ENCODE measurements at regions not wholly inside any gene's neighbourhood (a gene's known extent, or its start where the extent isn't known, plus 50 kb on each side); places are given as distances from the start of the nearest gene placed in this dataset.

- H3K9me3 ChIP-seq (replicated peaks) = 0 out of 2 replicates have a peak, but pooled peaks cover 2% of the 10 kb centered on the region
- peaks cover 3% of the 10 kb centered on the region; the same call in 1 of the 2 replicates for H3K4me1 ChIP-seq
- DNase-seq = no peak
These were observed 205.9 kb downstream of the HS3ST3A1 start for GRCh38 chr17:13395862-13396261.

DNA sequence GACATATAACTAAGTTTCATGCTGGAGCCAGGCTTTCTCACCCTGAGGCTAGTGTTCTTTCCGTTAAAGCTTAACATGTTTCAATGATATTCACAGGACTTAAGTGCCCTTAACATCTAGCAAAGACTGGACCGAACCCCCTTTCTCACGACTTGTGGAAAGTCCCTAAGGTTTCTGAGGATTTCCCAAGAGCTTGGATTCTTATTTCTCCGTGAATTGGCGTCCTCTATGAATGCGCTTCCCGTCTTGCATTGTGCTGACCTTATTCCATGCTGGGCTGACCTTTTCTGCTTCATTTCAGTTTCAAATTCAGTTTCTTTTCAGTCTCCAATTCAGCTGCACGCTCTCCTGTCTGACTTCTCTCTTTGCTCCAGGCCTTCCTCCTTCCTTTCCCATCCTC, 206.4 kb downstream of the HS3ST3A1 start:
- H3K27ac ChIP-seq = no peak overlapping the region
- DNase-seq = no peak
- no peaks in the 10 kb centered on the region for H3K9me3 ChIP-seq (replicated peaks)
- H3K27me3 ChIP-seq = no peaks in the 10 kb centered on the region
- H3K4me3 ChIP-seq = no peak overlapping the region
- peaks cover 3% of the 10 kb centered on the region; the same call in 1 of the 2 replicates for H3K4me1 ChIP-seq
- H3K36me3 ChIP-seq = no peaks in the 10 kb centered on the region

More at GRCh38 chr17:13395862-13396261, 205.9 kb downstream of the HS3ST3A1 start:
- H3K4me3 ChIP-seq = no peak overlapping the region
- no peaks in the 10 kb centered on the region for H3K27me3 ChIP-seq
- H3K36me3 ChIP-seq = no peaks in the 10 kb centered on the region
- no peak overlapping the region for H3K27ac ChIP-seq

- no peak overlapping the region for H3K4me3 ChIP-seq
- no peak overlapping the region for H3K27ac ChIP-seq
- H3K9me3 ChIP-seq (replicated peaks) = no peaks in the 10 kb centered on the region
- DNase-seq = peak; percentile 44 to 52
- no peaks in the 10 kb centered on the region for H3K36me3 ChIP-seq
- no peaks in the 10 kb centered on the region for H3K27me3 ChIP-seq
- H3K4me1 ChIP-seq = peaks cover 3% of the 10 kb centered on the region; the same call in 1 of the 2 replicates
These were observed 207.7 kb downstream of the HS3ST3A1 start for GRCh38 chr17:13393841-13394710.

- no peak for DNase-seq
- no peaks in the 10 kb centered on the region for H3K36me3 ChIP-seq
- H3K4me1 ChIP-seq = no peaks in the 10 kb centered on the region; the same call in 1 of the 2 replicates
- no peaks in the 10 kb centered on the region for H3K27me3 ChIP-seq
- H3K4me3 ChIP-seq = no peak overlapping the region
- no peaks in the 10 kb centered on the region for H3K9me3 ChIP-seq (replicated peaks)
- no peak overlapping the region for H3K27ac ChIP-seq
These were observed 213.8 kb downstream of the HS3ST3A1 start for GRCh38 chr17:13387952-13388351.

GRCh38 chr17:13387236-13387635, 214.5 kb downstream of the HS3ST3A1 start:
- H3K36me3 ChIP-seq = no peaks in the 10 kb centered on the region
- no peak overlapping the region for H3K27ac ChIP-seq
- no peaks in the 10 kb centered on the region for H3K27me3 ChIP-seq
- H3K9me3 ChIP-seq (replicated peaks) = no peaks in the 10 kb centered on the region
- no peak for DNase-seq
- H3K4me3 ChIP-seq = no peak overlapping the region
- H3K4me1 ChIP-seq = no peaks in the 10 kb centered on the region; the same call in 1 of the 2 replicates

DNA sequence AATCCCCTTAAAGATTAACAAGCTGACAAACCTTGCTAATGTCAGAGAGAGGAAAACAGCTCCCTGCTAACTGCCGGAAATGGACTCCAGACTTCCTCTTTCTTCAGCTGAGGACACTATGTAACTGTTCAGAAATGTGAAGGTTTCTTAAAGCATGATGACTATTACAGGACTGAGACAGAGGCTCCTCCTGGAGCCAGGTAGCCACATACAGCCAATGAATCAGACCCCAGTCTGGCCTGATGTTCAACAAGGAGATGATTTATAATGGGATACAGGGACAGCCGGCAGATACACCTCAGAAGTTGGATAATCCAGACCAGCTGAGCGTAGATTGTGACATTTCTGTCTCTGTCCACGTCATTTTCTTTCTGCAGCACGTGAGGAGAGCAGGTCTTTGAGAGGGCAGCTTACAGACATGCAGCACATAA, 216.2 kb downstream of the HS3ST3A1 start:
- no peaks in the 10 kb centered on the region for H3K36me3 ChIP-seq
- no peak overlapping the region for H3K27ac ChIP-seq
- no peak for DNase-seq
- H3K9me3 ChIP-seq (replicated peaks) = no peaks in the 10 kb centered on the region
- H3K4me1 ChIP-seq = no peaks in the 10 kb centered on the region; the same call in 1 of the 2 replicates
- no peak overlapping the region for H3K4me3 ChIP-seq
- H3K27me3 ChIP-seq = no peaks in the 10 kb centered on the region

- Histone ChIP-seq H3K36me3 (no peaks in the 10 kb centered on the region), H3K27me3 (no peaks in the 10 kb centered on the region), H3K4me1 (no peaks in the 10 kb centered on the region; the same call in 1 of the 2 replicates), H3K4me3 (no peak overlapping the region), H3K9me3 (replicated peaks) (no peaks in the 10 kb centered on the region), H3K27ac (no peak overlapping the region)
- DNase-seq = peak in 1 of 2 experiments; percentile 32
These were observed 217.1 kb downstream of the HS3ST3A1 start for GRCh38 chr17:13384626-13385025.

DNA sequence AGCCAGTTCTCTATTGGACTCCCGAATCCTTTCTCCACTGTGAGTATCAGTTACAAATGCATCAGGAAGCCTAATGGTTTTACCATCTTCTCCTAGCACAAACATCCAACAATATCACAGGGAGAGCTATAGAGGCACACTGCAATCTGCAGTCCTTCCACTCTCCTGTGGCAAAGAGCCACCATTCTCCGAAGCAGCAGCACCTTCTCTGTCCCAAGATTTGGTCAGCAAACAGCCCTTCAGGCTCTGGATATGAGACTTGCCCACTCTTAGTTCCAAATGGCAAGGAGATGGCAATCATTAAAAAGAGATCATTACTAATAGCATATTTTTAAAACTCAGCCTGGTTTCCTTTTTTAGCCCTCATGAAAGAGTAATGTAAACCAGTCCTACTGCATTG, 223.4 kb downstream of the HS3ST3A1 start:
- Histone ChIP-seq H3K9me3 (replicated peaks) (no peaks in the 10 kb centered on the region), H3K36me3 (no peaks in the 10 kb centered on the region), H3K4me1 (no peaks in the 10 kb centered on the region), H3K27ac (no peak overlapping the region), H3K27me3 (no peaks in the 10 kb centered on the region), H3K4me3 (no peak overlapping the region)
- no peak for DNase-seq

- Histone ChIP-seq H3K36me3 (no peaks in the 10 kb centered on the region), H3K27me3 (no peaks in the 10 kb centered on the region), H3K4me3 (no peak overlapping the region), H3K9me3 (replicated peaks) (no peaks in the 10 kb centered on the region), H3K27ac (no peak overlapping the region), H3K4me1 (no peaks in the 10 kb centered on the region)
- no peak for DNase-seq
These were observed 227.3 kb downstream of the HS3ST3A1 start for GRCh38 chr17:13374203-13375143.

GRCh38 chr17:13372432-13372831, 229.3 kb downstream of the HS3ST3A1 start:
- Histone ChIP-seq H3K27me3 (no peaks in the 10 kb centered on the region), H3K36me3 (no peaks in the 10 kb centered on the region), H3K9me3 (replicated peaks) (no peaks in the 10 kb centered on the region), H3K4me1 (peaks cover 2% of the 10 kb centered on the region; the same call in 1 of the 2 replicates), H3K4me3 (no peak overlapping the region), H3K27ac (no peak overlapping the region)
- no peak for DNase-seq

DNA sequence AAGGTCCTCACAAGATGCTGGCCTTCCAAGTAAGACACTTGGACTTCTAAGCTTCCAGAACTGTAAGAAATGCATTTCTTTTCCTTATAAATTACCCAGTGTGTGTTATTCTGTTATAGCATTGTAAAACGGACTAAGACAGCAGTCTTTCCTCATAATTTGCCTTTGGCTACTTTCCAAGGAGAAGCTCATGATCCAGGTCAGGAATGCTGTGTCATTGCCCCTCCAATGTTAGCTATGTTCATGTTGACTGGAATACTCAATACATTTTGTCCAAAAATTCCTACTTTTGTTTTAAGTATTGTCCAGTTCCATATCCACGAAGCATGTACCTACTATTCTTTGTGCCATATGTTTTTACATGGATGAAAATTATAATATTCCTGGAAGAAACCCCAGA, 234.6 kb downstream of the HS3ST3A1 start:
- no peaks in the 10 kb centered on the region for H3K36me3 ChIP-seq
- peaks cover 9% of the 10 kb centered on the region; the same call in 1 of the 2 replicates for H3K4me1 ChIP-seq
- H3K9me3 ChIP-seq (replicated peaks) = no peaks in the 10 kb centered on the region
- no peak overlapping the region for H3K4me3 ChIP-seq
- no peak overlapping the region for H3K27ac ChIP-seq
- no peaks in the 10 kb centered on the region for H3K27me3 ChIP-seq
- DNase-seq = no peak

DNA sequence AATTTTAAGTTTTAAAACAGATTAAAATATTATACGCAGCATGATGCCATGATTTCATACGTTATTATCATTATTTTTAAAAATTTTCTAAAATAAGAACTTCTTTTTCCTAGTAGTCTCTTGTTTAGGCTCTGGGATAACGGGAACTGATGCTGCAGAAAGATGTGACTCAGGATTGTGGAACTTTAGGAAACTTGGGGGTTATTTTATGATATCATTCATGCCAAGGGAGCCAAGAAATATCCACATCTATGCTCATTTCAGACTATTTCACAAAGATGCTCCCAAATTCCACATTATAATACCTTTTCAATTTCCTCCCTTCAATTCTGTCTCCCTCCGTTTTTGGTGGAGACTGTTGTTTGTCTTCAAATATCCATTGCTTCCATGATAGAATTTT, 236.4 kb downstream of the HS3ST3A1 start:
- no peak overlapping the region for H3K4me3 ChIP-seq
- DNase-seq = no peak
- H3K27ac ChIP-seq = no peak overlapping the region
- H3K4me1 ChIP-seq = peaks cover 9% of the 10 kb centered on the region; the same call in 1 of the 2 replicates
- H3K9me3 ChIP-seq (replicated peaks) = no peaks in the 10 kb centered on the region
- no peaks in the 10 kb centered on the region for H3K36me3 ChIP-seq
- no peaks in the 10 kb centered on the region for H3K27me3 ChIP-seq

GRCh38 chr17:13363771-13364170, 238.0 kb downstream of the HS3ST3A1 start:
- Histone ChIP-seq H3K36me3 (no peaks in the 10 kb centered on the region), H3K4me3 (no peak overlapping the region), H3K4me1 (peaks cover 9% of the 10 kb centered on the region; the same call in 1 of the 2 replicates), H3K27ac (no peak overlapping the region), H3K27me3 (no peaks in the 10 kb centered on the region), H3K9me3 (replicated peaks) (no peaks in the 10 kb centered on the region)
- DNase-seq = no peak

DNA sequence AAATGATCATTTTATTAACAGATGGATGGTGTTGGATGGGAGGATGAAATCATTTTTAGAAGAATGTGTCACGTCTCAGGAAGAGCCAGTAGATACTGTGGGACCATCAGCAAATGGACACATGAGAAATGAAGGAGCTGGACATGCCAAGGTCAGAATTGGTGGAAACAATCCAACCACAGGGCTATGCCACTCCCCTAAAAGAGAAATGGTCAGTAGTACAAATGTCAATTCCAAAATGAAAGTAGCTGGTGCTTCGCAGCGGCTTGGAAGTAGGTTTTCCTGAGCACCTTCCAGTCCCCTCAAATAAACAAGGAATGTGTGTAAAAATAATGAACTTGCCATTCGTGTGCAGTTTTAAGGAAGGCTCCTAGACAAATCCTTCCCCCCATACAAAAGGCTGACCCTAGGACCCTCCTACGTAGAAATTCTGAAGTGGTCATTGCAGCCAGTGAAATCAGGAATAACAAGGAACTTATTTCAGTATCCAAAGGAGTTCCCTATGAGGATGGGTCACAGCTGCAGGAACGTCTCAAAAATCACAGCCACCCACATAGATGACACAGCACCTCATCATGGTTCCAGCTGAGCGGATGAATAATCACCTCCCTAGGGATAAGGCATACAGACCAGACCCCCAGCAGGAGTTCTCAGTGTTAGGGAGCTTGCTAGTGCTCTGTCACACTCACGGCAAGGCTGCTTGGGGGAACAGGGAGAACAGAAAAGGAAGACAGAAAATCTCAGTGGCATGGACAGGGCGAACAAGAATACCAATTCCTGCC, 239.2 kb downstream of the HS3ST3A1 start:
- no peaks in the 10 kb centered on the region for H3K36me3 ChIP-seq
- H3K4me3 ChIP-seq = no peak overlapping the region
- H3K4me1 ChIP-seq = peaks cover 8% of the 10 kb centered on the region; the same call in 1 of the 2 replicates
- peak; percentile 42 to 55 for DNase-seq
- H3K9me3 ChIP-seq (replicated peaks) = no peaks in the 10 kb centered on the region
- no peak overlapping the region for H3K27ac ChIP-seq
- no peaks in the 10 kb centered on the region for H3K27me3 ChIP-seq
